ENCODE measurements at regions not wholly inside any gene's neighbourhood (a gene's known extent, or its start where the extent isn't known, plus 50 kb on each side); places are given as distances from the start of the nearest gene placed in this dataset.

- peak; percentile 94 for TF ChIP-seq ZNF503 (CRISPR knock-in tag; IDR thresholded peaks at IDR 0.05)
- no peak for TF ChIP-seq CENPT (CRISPR knock-in tag; IDR thresholded peaks at IDR 0.05; ENCODE audit: low read depth)
- TF ChIP-seq KLF15 (CRISPR knock-in tag; IDR thresholded peaks at IDR 0.05; ENCODE audit: borderline replicate concordance) = no peak
- TF ChIP-seq HNF4A (CRISPR knock-in tag; IDR thresholded peaks at IDR 0.05) = peak; percentile 99
- no peak for TF ChIP-seq ZFP36 (IDR thresholded peaks at IDR 0.05; ENCODE audit: borderline replicate concordance, low read depth, low read length, partially characterized antibody)
- peak; percentile 89 for TF ChIP-seq ZNF614 (CRISPR knock-in tag; IDR thresholded peaks at IDR 0.05; ENCODE audit: borderline replicate concordance)
- peak; percentile 91; the same call in 1 of the 2 replicates for TF ChIP-seq SMAD3 (CRISPR knock-in tag; IDR thresholded peaks at IDR 0.05)
- TF ChIP-seq ZNF607 (CRISPR knock-in tag; IDR thresholded peaks at IDR 0.05; ENCODE audit: borderline replicate concordance) = peak; percentile 66; the same call in 1 of the 2 replicates
- no peak for TF ChIP-seq FOXA1 (IDR thresholded peaks at IDR 0.05)
- peak; percentile 62; the same call in 1 of the 2 replicates for TF ChIP-seq FOXA1 (CRISPR knock-in tag; IDR thresholded peaks at IDR 0.05)
- TF ChIP-seq FLYWCH1 (CRISPR knock-in tag; IDR thresholded peaks at IDR 0.05) = peak; percentile 13; the same call in 1 of the 2 replicates
- TF ChIP-seq NR0B2 (CRISPR knock-in tag; IDR thresholded peaks at IDR 0.05) = no peak
- TF ChIP-seq, protein P1, sequence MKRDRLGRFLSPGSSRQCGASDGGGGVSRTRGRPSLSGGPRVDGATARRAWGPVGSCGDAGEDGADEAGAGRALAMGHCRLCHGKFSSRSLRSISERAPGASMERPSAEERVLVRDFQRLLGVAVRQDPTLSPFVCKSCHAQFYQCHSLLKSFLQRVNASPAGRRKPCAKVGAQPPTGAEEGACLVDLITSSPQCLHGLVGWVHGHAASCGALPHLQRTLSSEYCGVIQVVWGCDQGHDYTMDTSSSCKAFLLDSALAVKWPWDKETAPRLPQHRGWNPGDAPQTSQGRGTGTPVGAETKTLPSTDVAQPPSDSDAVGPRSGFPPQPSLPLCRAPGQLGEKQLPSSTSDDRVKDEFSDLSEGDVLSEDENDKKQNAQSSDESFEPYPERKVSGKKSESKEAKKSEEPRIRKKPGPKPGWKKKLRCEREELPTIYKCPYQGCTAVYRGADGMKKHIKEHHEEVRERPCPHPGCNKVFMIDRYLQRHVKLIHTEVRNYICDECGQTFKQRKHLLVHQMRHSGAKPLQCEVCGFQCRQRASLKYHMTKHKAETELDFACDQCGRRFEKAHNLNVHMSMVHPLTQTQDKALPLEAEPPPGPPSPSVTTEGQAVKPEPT (CRISPR knock-in tag; IDR thresholded peaks at IDR 0.05; ENCODE audit: low read depth) = no peak
- TF ChIP-seq PAXIP1 (CRISPR knock-in tag; conservative IDR thresholded peaks at IDR 0.05) = peak; percentile 98
- no peak for TF ChIP-seq ATRX (CRISPR knock-in tag; IDR thresholded peaks at IDR 0.05; ENCODE audit: borderline replicate concordance)
- 0 out of 2 replicates have a peak, but pooled peaks have one; percentile 75 for TF ChIP-seq MXD4 (CRISPR knock-in tag; IDR thresholded peaks at IDR 0.05)
- TF ChIP-seq, protein P2, sequence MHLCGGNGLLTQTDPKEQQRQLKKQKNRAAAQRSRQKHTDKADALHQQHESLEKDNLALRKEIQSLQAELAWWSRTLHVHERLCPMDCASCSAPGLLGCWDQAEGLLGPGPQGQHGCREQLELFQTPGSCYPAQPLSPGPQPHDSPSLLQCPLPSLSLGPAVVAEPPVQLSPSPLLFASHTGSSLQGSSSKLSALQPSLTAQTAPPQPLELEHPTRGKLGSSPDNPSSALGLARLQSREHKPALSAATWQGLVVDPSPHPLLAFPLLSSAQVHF (CRISPR knock-in tag; IDR thresholded peaks at IDR 0.05) = no peak
- TF ChIP-seq ZFP90 (CRISPR knock-in tag; IDR thresholded peaks at IDR 0.05; ENCODE audit: borderline replicate concordance) = peak; percentile 67; the same call in 1 of the 2 replicates
- peak; percentile 96 for TF ChIP-seq DPF2 (CRISPR knock-in tag; IDR thresholded peaks at IDR 0.05; ENCODE audit: borderline replicate concordance, low read depth)
- no peak for TF ChIP-seq STAT5B (CRISPR knock-in tag; IDR thresholded peaks at IDR 0.05)
These were observed 235.7 kb downstream of the MYLK4 start (continued) for GRCh38 chr6:2514965-2515543.
